Right lobe of liver (tissue), 6 donors: ENCODE measurements at regions not wholly inside any gene's neighbourhood (a gene's known extent, or its start where the extent isn't known, plus 50 kb on each side); places are given as distances from the start of the nearest gene placed in this dataset.
A peak's percentile ranks its signal among the peaks of the same experiment; 100 is the strongest.

Experiments
- ATAC-seq, 4 donors: fragments of 200-7000 bp; cut with Tn5 transposase; one replicate each; pipeline ENCODE4 v1.9.1; 2020; ENCODE audit warnings: mild to moderate bottlenecking in 4 of 4, moderate library complexity in 4 of 4
- DNase-seq, 3 donors: peaks; one replicate each; pipeline ENCODE4 v3.0.0-alpha.2; 2020
- H3K27ac ChIP-seq, 3 donors: fragments of 200-600 bp; one replicate each; pipeline ENCODE4 v1.8.0; 2022
- H3K27me3 ChIP-seq, 2 donors: fragments of 200-600 bp; one replicate each; pipeline ENCODE4 v1.8.0; 2022
- H3K36me3 ChIP-seq, 4 donors: fragments of 200-600 bp; sonication (generic) in 1 of 4; one replicate each; pipeline versions ENCODE4 v1.5.1 to v1.8.0; 2017 to 2022; ENCODE audit warnings: control low read depth in 1 of 4
- H3K4me1 ChIP-seq, 4 donors: fragments of 200-600 bp; sonication (generic) in 1 of 4; one replicate each; pipeline versions ENCODE4 v1.5.1 to v1.8.0; 2017 to 2022; ENCODE audit warnings: control low read depth in 1 of 4
- H3K4me3 ChIP-seq, 3 donors: fragments of 200-600 bp; one replicate each; pipeline ENCODE4 v1.8.0; 2022
- H3K9me3 ChIP-seq, 4 donors: fragments of 200-600 bp; sonication (generic) in 1 of 4; one replicate each; pipeline versions ENCODE4 v1.5.1 to v1.8.0; 2017 to 2022; ENCODE audit warnings: control low read depth in 1 of 4
- POLR2A ChIP-seq: fragments of 450-650 bp; IDR thresholded peaks from one replicate; pipeline ENCODE4 v1.6.1; 2017; ENCODE audit warnings: antibody characterized with exemption, mild to moderate bottlenecking
- WGBS: methylation state at CpG from one replicate; pipeline ENCODE4 v1.1.6; 2018; ENCODE audit warnings: low coverage, low lambda C conversion rate; ENCODE audit not compliant: insufficient coverage; ENCODE audit errors: missing lambda C conversion rate; 5-methylcytosine and 5-hydroxymethylcytosine counted together
- intact Hi-C, 2 donors: fragments of 100-400 bp; cut with DNase I; formaldehyde crosslinking; loops; one replicate each; pipeline versions ENCODE4 v1.11.2 to v1.14.1; 2022
- TF ChIP-seq, protein P1 (sequence below), 4 donors: fragments of 200-600 bp in 3 of 4; fragments of 450-650 bp in 1 of 4; IDR thresholded peaks; one replicate each; pipeline versions ENCODE4 v1.5.1 to v1.8.0; 2016 to 2022; ENCODE audit warnings: antibody characterized with exemption in 4 of 4, mild to moderate bottlenecking in 2 of 4
- donor health status: DM: no; HTN: yes; CAD: no.
- donor health status: DM: no; HTN: no; CAD: no.
- donor health status: DM: no; HTN: no; CAD: no.
- donor health status: DM: no; HTN: yes; CAD: no.
- donor health status: DM: no; HTN: yes; CAD: no.

GRCh38 chr10:4051641-4052151 lies 266.7 kb upstream of the KLF6 start:
- H3K36me3 ChIP-seq: no peaks in the 10 kb centered on the region
- H3K4me3 ChIP-seq: no peak overlapping the region
- DNase-seq: no peak
- no peaks in the 10 kb centered on the region for H3K4me1 ChIP-seq
- intact Hi-C loops: no loop called here
- no peaks in the 10 kb centered on the region for H3K27me3 ChIP-seq
- ATAC-seq: peak in 3 of 4 donors; percentile 35 to 51 (median 41)
- peak overlapping the region; percentile 44 to 71 (median 67) for H3K27ac ChIP-seq
- TF ChIP-seq POLR2A: no peak
- TF ChIP-seq, protein P1, sequence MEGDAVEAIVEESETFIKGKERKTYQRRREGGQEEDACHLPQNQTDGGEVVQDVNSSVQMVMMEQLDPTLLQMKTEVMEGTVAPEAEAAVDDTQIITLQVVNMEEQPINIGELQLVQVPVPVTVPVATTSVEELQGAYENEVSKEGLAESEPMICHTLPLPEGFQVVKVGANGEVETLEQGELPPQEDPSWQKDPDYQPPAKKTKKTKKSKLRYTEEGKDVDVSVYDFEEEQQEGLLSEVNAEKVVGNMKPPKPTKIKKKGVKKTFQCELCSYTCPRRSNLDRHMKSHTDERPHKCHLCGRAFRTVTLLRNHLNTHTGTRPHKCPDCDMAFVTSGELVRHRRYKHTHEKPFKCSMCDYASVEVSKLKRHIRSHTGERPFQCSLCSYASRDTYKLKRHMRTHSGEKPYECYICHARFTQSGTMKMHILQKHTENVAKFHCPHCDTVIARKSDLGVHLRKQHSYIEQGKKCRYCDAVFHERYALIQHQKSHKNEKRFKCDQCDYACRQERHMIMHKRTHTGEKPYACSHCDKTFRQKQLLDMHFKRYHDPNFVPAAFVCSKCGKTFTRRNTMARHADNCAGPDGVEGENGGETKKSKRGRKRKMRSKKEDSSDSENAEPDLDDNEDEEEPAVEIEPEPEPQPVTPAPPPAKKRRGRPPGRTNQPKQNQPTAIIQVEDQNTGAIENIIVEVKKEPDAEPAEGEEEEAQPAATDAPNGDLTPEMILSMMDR (IDR thresholded peaks at IDR 0.05): no peak
- WGBS: 38% methylated on average over 5 of the region's 9 CpGs
- H3K9me3 ChIP-seq: no peaks in the 10 kb centered on the region

GRCh38 chr10:4051011-4051640 lies 266.1 kb upstream of the KLF6 start:
- no peak overlapping the region for H3K4me3 ChIP-seq
- intact Hi-C loops: no loop called here
- ATAC-seq: peak; percentile 67 to 80 (median 76)

DNA sequence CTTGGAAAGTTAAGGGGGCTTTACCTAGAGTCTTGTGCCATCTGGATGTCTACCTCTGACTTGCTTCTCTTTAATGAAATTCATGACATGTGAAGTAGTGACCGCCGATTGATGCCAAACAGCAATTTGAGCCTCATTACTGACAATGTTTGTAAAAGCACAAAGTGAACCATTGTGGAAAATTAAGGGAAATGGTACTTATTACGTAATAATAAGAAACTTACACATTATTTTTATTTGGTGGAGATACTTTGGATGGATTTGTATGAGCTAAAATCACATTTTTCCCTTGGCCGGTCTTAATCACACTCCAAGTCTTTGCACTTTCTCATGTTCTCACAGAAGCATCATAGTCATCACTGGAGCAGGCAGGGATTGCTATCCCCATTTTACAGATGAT lies 265.1 kb upstream of the KLF6 start:
- Histone ChIP-seq H3K4me3 (no peak overlapping the region), H3K27me3 (no peaks in the 10 kb centered on the region), H3K27ac (no peak overlapping the region), H3K4me1 (no peaks in the 10 kb centered on the region), H3K36me3 (no peaks in the 10 kb centered on the region), H3K9me3 (no peaks in the 10 kb centered on the region)
- ATAC-seq (no peak), DNase-seq (no peak)
- WGBS: 76% methylated on average over 3 of the region's 4 CpGs
- intact Hi-C loops: no loop called here
- TF ChIP-seq, protein P1 (IDR thresholded peaks at IDR 0.05): no peak
- TF ChIP-seq POLR2A: no peak

More at GRCh38 chr10:4051011-4051640, 266.1 kb upstream of the KLF6 start:
- no peaks in the 10 kb centered on the region for H3K4me1 ChIP-seq
- TF ChIP-seq, protein P1 (IDR thresholded peaks at IDR 0.05): no peak
- peak; percentile 18 for TF ChIP-seq POLR2A
- no peaks in the 10 kb centered on the region for H3K9me3 ChIP-seq
- 37% methylated on average over 8 of the region's 8 CpGs for WGBS
- peak overlapping the region; percentile 44 to 71 (median 67) for H3K27ac ChIP-seq
- no peaks in the 10 kb centered on the region for H3K27me3 ChIP-seq
- no peak for DNase-seq
- no peaks in the 10 kb centered on the region for H3K36me3 ChIP-seq

GRCh38 chr10:4049348-4049747 lies 264.3 kb upstream of the KLF6 start:
- no peak overlapping the region for H3K4me3 ChIP-seq
- no peak for ATAC-seq
- H3K9me3 ChIP-seq: no peaks in the 10 kb centered on the region
- no peaks in the 10 kb centered on the region for H3K27me3 ChIP-seq
- intact Hi-C loops: no loop called here
- 84% methylated on average over 6 of the region's 6 CpGs for WGBS
- no peaks in the 10 kb centered on the region for H3K36me3 ChIP-seq
- no peak for DNase-seq
- TF ChIP-seq, protein P1 (IDR thresholded peaks at IDR 0.05): no peak
- TF ChIP-seq POLR2A: no peak
- no peak overlapping the region for H3K27ac ChIP-seq
- H3K4me1 ChIP-seq: no peaks in the 10 kb centered on the region
